NB4 (cell line): ENCODE measurements at regions not wholly inside any gene's neighbourhood (a gene's known extent, or its start where the extent isn't known, plus 50 kb on each side); places are given as distances from the start of the nearest gene placed in this dataset.

Source experiments
- CTCF ChIP-seq: IDR thresholded peaks from one replicate; pipeline ENCODE4 v1.5.1; 2012; ENCODE audit warnings: low read depth, low read length
- MYC ChIP-seq: IDR thresholded peaks from 2 replicates; pipeline ENCODE4 v1.6.1; 2011; ENCODE audit warnings: low read depth, low read length
- POLR2A ChIP-seq: IDR thresholded peaks from 2 replicates; pipeline ENCODE4 v1.6.1; 2011; ENCODE audit warnings: mild to moderate bottlenecking; ENCODE audit not compliant: insufficient read length; ENCODE audit errors: extremely low read depth

DNA sequence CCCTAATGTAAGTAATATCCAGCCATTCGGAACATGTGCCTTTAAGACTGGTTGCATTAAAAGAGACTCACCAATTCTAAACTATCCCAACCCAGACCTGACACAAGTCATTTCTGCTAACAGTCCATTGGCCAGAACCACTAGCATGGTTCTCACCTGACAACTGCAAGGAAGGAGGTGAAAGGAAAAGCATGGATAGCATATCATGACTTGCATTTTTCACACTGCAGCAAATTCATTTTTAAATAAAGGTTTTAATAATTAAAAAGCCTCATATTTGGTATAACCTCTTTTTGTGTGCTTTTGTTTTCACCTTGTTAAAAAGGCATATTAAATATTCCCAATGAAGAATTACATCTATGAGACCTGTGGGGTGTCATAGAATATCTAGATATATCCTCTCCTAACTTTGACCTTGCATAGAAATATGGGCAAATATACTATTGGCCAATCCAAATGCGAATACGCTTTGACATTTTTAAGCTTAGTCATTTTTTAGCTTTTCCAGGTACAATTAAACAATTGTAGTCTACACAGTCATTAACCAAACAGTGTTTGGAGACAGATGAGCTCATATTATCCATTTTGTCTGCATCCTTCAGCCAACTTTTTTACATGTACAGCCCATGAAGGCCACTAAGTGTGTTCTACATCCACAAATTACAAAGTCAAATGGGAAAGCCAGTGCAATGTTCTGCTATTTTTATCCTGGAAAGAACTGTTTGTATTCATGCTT is 295.3 kb downstream of the PDGFC start:
- TF ChIP-seq CTCF (no peak), POLR2A (no peak), MYC (no peak)
